ENCODE measurements at regions not wholly inside any gene's neighbourhood (a gene's known extent, or its start where the extent isn't known, plus 50 kb on each side); places are given as distances from the start of the nearest gene placed in this dataset.

DNA sequence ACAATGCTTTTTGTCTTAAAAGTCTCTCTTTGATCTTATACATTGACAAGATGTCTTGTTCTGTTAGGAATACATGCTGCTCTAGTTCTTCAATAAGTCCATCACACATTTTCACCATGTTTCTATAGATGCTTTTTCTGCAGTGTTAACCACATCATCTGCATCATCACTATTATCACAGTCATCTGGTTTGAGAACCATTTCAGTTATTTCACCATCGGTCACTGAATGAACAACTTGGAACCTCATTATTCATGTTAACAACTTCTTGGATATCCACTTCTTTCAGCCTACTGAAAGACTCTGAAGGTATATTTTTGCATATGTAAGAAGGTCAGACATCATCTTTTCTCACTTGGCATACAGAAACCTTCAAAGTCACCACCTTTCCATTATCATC, 975.2 kb downstream of the STIM2 start:
- TF ChIP-seq, protein P1, sequence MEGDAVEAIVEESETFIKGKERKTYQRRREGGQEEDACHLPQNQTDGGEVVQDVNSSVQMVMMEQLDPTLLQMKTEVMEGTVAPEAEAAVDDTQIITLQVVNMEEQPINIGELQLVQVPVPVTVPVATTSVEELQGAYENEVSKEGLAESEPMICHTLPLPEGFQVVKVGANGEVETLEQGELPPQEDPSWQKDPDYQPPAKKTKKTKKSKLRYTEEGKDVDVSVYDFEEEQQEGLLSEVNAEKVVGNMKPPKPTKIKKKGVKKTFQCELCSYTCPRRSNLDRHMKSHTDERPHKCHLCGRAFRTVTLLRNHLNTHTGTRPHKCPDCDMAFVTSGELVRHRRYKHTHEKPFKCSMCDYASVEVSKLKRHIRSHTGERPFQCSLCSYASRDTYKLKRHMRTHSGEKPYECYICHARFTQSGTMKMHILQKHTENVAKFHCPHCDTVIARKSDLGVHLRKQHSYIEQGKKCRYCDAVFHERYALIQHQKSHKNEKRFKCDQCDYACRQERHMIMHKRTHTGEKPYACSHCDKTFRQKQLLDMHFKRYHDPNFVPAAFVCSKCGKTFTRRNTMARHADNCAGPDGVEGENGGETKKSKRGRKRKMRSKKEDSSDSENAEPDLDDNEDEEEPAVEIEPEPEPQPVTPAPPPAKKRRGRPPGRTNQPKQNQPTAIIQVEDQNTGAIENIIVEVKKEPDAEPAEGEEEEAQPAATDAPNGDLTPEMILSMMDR (IDR thresholded peaks at IDR 0.05), result no peak
- TF ChIP-seq TCF7L2 (IDR thresholded peaks at IDR 0.05; ENCODE audit: low read depth, low read length), result no peak
- TF ChIP-seq, protein P2, sequence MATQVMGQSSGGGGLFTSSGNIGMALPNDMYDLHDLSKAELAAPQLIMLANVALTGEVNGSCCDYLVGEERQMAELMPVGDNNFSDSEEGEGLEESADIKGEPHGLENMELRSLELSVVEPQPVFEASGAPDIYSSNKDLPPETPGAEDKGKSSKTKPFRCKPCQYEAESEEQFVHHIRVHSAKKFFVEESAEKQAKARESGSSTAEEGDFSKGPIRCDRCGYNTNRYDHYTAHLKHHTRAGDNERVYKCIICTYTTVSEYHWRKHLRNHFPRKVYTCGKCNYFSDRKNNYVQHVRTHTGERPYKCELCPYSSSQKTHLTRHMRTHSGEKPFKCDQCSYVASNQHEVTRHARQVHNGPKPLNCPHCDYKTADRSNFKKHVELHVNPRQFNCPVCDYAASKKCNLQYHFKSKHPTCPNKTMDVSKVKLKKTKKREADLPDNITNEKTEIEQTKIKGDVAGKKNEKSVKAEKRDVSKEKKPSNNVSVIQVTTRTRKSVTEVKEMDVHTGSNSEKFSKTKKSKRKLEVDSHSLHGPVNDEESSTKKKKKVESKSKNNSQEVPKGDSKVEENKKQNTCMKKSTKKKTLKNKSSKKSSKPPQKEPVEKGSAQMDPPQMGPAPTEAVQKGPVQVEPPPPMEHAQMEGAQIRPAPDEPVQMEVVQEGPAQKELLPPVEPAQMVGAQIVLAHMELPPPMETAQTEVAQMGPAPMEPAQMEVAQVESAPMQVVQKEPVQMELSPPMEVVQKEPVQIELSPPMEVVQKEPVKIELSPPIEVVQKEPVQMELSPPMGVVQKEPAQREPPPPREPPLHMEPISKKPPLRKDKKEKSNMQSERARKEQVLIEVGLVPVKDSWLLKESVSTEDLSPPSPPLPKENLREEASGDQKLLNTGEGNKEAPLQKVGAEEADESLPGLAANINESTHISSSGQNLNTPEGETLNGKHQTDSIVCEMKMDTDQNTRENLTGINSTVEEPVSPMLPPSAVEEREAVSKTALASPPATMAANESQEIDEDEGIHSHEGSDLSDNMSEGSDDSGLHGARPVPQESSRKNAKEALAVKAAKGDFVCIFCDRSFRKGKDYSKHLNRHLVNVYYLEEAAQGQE (IDR thresholded peaks at IDR 0.05; ENCODE audit: insufficient read depth in 1 of 2, low read depth in 2 of 2, low read length in 1 of 2), result no peak

Data from Panc1 (cell line).